CD4-positive, alpha-beta T cell treated with Interleukin-15 for 4 hours (primary cell): ENCODE measurements at regions not wholly inside any gene's neighbourhood (a gene's known extent, or its start where the extent isn't known, plus 50 kb on each side); places are given as distances from the start of the nearest gene placed in this dataset.
"Not testable (repeated sequence)": the region's sequence is repeated elsewhere in the genome, so short reads cannot be mapped to it uniquely, and the experiment has no call there.

Experiments used
- DNase-seq: peaks from one replicate; pipeline ENCODE4 v3.0.0-alpha.2; 2020; ENCODE audit warnings: low spot score

- DNase-seq: not testable (repeated sequence)
Measured at GRCh38 chr4:118504927-118505326, 152.1 kb upstream of the PRSS12 start.

GRCh38 chr4:118505491-118505890 lies 152.7 kb upstream of the PRSS12 start:
- not testable (repeated sequence) for DNase-seq

- DNase-seq: not testable (repeated sequence)
Measured at GRCh38 chr4:118512870-118513269, 160.1 kb upstream of the PRSS12 start.

GRCh38 chr4:118514332-118514731 lies 161.5 kb upstream of the PRSS12 start:
- DNase-seq: not testable (repeated sequence)

GRCh38 chr4:118516107-118516506 lies 163.3 kb upstream of the PRSS12 start:
- not testable (repeated sequence) for DNase-seq

GRCh38 chr4:118530107-118530506 lies 155.1 kb upstream of the METTL14 start:
- DNase-seq: not testable (repeated sequence)

- DNase-seq: not testable (repeated sequence)
Measured at GRCh38 chr4:118531947-118532346, 153.2 kb upstream of the METTL14 start.

- not testable (repeated sequence) for DNase-seq
Measured at GRCh38 chr4:118535788-118536187, 149.4 kb upstream of the METTL14 start.

GRCh38 chr4:118539412-118540077 lies 145.6 kb upstream of the METTL14 start:
- DNase-seq: not testable (repeated sequence)

GRCh38 chr4:118556576-118556975 lies 128.6 kb upstream of the METTL14 start:
- DNase-seq: not testable (repeated sequence)

- no peak for DNase-seq
Measured at GRCh38 chr4:118557298-118557851, 127.8 kb upstream of the METTL14 start.

- not testable (repeated sequence) for DNase-seq
Measured at GRCh38 chr4:118558188-118558587, 127.0 kb upstream of the METTL14 start.

GRCh38 chr4:118561559-118561958 lies 123.6 kb upstream of the METTL14 start:
- not testable (repeated sequence) for DNase-seq

- not testable (repeated sequence) for DNase-seq
Measured at GRCh38 chr4:118566003-118566513, 119.1 kb upstream of the METTL14 start.

- DNase-seq: not testable (repeated sequence)
Measured at GRCh38 chr4:118572991-118573390, 112.2 kb upstream of the METTL14 start.

GRCh38 chr4:118574251-118574913 lies 110.8 kb upstream of the METTL14 start:
- not testable (repeated sequence) for DNase-seq

GRCh38 chr4:118575057-118575456 lies 110.1 kb upstream of the METTL14 start:
- DNase-seq: not testable (repeated sequence)

- not testable (repeated sequence) for DNase-seq
Measured at GRCh38 chr4:118575726-118576125, 109.5 kb upstream of the METTL14 start.

- not testable (repeated sequence) for DNase-seq
Measured at GRCh38 chr4:118576709-118577219, 108.4 kb upstream of the METTL14 start.

GRCh38 chr4:118585015-118585414 lies 100.2 kb upstream of the METTL14 start:
- DNase-seq: no peak

- no peak for DNase-seq
Measured at GRCh38 chr4:118586357-118586790, 98.8 kb upstream of the METTL14 start.

GRCh38 chr4:118587116-118587831 lies 97.9 kb upstream of the METTL14 start:
- no peak for DNase-seq
